Testis (tissue), 2 donors: ENCODE measurements at regions not wholly inside any gene's neighbourhood (a gene's known extent, or its start where the extent isn't known, plus 50 kb on each side); places are given as distances from the start of the nearest gene placed in this dataset.

Experiments used
- CTCF ChIP-seq, 3 experiments: fragments of 450-650 bp in 2 of 3; fragments of 200-600 bp in 1 of 3; sonication (generic) in 1 of 3; IDR thresholded peaks; one replicate each; pipeline ENCODE4 v1.5.1; 2016 to 2019; ENCODE audit warnings: antibody characterized with exemption in 3 of 3, mild to moderate bottlenecking in 2 of 3, moderate library complexity in 1 of 3
- POLR2A ChIP-seq: fragments of 450-650 bp; IDR thresholded peaks from one replicate; pipeline ENCODE4 v1.6.1; 2017; ENCODE audit warnings: antibody characterized with exemption, mild to moderate bottlenecking, moderate library complexity

- TF ChIP-seq CTCF (IDR thresholded peaks at IDR 0.05) (peak in 1 of 3 experiments; percentile 14), POLR2A (no peak)
These were observed 103.6 kb upstream of the ADGRG2 start for GRCh38 chrX:19225909-19226308.
